ENCODE measurements at regions not wholly inside any gene's neighbourhood (a gene's known extent, or its start where the extent isn't known, plus 50 kb on each side); places are given as distances from the start of the nearest gene placed in this dataset.

DNA sequence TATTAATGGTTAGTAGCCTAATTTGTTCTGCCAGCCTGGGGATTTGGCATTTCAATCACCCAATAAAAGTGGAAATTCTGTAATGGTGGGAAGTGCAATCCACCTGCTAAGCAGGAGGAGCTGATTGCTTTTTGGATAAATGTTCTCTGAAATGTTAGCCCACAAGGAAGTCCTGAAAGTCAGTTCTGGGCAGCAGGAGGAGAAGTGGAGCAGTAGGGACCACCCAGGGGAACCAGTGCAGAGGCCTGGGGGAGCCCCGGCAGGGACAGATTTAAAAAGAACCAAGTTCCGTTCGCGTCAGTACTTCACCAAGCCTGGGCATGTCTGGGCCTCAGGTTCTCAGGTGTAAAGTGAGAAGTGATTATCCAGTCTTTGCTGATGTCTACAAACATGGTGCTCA lies 248.5 kb upstream of the RAB6C start:
- DNase-seq, result no peak

DNA sequence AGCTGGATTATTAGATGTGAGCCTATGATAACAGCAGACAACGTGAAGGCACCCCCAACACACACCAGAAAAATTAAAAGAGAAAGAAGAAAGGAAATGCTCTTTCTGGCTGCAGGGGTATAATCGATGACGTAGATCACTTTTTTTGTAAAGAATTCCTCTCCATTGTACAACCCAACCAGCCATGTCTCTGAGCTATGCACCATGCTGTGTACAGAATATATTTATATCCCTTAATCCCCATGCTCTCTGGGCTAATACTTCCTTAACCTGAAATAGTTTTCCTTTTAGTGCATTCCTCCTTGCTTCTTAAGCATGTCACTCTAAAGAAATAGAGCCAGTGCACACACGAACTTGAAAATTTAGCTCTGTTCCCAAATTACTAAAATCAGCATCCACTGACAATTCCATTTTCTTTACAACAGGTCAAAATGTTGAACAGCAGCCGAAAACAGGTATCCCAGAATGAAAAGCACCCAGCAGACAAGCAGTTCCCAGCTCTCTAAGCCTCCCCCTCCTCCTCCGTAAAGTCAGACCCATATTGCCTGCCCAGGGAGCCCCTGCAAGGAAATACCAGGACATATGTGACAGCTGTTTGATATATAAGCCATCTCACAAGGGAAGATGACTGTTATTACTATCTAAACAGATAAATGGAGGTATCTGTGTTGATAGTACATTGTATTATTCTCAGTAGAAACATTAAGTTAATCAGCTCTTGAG lies 247.4 kb upstream of the RAB6C start:
- DNase-seq, result no peak

DNA sequence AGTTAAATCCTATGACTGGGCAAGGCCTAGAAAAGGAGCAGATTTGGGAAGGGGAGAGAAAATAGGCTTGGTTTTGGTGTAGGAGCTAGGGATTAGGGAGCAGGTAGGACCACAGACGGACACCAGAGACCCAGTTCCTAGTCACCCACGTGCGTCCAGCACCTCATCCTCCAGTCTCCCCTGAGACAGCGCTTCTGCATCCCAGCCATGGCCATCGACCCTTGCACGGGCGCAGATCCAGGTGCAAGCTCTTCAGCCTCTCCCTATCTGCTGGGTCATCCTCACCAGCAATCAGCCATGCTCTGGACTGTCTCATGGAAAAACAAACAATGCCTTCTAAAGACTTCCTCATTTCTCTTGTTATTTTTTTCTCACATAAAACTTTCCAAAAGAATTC lies 246.8 kb upstream of the RAB6C start:
- no peak for DNase-seq

DNA sequence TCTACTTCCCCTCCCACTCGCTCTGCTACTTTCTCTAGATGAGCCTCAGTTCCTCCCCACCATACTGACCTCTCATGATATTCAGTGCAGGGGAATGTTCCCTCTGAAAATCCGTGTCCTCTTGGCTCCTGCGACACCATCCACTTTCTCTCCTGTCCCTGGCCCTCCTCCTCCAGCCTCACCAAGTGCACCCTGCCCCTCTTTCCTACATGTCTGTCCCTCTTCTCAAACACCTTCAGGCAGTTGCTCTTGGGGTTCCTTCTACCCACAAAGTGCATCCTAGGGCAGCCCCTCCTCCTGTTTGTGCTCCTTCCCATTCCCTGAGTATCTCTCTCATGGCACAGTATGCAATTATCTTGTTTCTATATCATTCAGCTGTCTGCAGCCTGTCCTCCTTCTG lies 246.4 kb upstream of the RAB6C start:
- DNase-seq, result no peak

DNA sequence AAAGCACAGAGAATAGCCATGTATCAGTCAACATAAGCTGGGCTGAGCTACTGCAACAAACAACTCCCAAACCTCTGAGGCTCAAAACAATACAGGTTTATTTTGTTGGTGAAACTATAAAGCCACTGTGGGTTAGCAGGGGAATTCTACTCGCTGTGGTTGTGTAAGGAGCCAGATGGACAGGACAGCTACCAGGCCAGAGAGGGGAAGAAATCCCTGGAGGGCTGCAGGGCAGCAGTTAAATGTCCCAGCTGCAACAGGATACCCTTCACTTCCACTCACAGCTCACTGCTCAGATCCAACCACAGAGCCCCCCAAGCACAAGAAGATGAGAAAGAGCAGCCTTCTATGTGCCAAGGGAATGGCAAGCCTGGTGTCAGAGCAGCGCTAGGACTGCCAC lies 245.9 kb upstream of the RAB6C start:
- no peak for DNase-seq

DNA sequence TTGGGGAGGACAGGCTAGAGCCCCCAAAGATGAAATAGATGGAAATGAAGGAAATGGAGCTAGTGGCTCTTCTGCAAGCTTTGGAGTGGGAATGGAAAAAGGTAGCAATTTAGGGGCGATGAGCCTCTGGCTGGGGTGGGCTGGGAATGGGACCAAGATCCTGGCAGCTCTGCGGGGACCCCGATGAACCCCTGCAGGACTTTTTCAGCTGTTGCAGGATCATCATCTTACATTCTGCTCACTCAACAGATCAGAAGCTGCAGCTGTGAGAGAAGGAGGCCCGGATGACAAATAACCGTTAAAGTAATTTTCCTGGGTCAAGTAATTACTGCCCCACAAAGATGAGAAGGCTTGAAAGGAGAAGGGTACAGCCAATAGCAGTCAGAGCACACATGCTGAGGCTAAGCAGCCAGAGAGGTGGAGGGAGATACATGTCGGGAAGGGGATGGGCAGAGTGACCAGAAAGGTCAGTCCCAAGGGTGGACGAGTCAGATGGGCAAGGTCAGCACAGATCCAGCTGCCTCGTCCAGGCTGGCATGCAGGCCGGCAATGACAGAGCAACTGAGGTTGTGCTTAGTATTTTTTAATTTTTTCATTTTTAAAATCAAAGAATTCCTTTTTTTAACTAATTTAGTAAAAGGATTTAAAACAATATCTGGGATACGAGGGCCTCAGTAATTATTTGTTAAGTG lies 245.0 kb upstream of the RAB6C start:
- no peak for DNase-seq

DNA sequence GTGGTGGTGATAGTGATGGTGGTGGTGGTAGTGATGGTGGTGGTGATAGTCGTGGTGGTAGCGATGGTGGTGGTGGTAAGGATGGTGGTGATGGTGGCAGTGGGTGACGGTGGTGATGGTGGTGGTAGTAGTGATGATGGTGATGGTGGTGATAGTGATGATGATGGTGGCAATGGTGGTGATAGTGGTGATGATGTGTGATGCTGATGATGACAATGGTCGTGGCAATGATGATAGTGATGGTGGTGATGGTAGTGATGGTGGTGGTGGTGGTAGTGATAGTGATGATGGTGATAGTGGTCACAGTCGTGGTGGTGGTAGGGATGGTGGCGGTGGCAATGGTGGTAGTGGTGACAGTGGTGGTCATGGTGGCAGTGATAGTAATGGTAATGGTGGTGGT lies 243.9 kb upstream of the RAB6C start:
- DNase-seq, result no peak

DNA sequence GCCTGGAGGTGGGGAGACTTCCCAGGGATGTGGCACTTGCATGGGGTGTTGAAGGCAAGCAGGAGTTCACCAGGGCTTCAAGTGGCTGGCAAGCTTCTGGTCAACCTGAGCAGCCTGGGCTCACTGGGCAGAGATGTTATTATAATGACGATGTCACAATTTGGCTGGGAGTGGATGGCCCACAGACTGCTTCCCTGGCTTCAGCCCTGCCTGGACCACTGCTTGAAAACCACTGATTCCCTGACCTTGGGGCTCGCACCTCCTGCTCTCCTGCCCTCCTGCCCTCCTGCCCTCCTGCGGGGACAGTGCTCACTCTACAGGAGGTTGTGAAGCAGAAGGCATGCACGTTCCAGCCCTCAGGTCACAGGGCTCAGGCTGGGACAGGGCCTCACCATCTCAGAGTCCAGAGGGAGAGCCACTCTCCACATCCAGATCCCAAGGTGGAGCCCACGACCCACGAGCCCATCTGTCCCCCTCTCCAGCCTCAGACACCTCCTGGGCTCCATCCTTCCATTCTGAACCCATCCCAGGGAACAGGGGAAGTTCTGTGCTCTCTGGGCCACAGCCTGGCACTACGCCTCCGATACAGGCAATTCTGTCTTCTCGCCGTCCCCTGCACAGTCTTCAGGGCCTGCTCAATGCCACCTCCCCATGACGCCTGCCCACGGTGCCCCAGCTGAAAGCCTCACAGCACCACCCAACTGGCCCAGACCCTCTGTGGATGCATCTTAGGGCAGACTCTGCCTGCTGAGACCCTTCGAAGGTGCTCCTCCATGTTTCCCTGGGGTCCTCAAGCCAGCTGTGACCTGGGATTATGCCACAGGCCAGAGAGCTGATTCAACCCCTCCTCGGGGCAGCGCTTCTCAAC lies 241.6 kb upstream of the RAB6C start:
- no peak for DNase-seq

DNA sequence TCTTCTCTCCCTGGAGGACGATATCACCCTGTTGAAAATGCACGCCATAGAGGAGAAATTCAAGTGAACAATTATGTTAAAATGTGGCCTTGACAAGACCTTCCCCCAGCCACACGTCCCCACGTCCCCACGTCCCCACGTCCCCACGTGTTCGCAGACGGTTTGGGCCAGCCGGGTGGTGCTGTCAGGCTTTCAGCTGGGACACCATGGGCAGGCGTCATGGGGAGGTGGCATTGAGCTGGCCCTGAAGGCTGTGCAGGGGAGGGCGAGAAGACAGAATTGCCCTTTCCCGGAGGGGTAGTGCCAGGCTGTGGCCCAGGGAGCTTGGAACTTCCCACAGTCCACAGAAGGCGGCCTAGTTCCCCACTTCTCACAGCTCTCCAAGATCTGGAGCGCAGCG lies 240.7 kb upstream of the RAB6C start:
- DNase-seq, result no peak

DNA sequence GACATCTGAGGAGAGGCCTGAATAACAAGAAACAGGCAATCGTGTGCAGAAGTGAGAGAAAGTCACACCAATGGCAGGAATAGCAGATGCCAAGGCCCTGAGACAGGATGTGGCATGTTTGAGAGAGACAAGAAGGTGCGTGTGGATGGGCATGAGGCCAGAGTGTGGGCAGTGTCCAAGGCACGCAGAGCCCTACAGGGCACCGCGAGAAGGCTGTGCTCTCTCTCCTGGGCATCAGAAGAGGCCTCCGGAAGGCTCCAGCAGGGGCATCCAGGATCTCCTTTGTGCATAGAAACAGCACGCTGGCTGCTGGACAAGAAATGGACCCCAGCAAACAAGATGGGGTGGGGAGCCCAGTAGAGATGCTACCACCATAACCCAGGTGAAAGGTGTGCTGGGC lies 239.0 kb upstream of the RAB6C start:
- DNase-seq, result no peak

DNA sequence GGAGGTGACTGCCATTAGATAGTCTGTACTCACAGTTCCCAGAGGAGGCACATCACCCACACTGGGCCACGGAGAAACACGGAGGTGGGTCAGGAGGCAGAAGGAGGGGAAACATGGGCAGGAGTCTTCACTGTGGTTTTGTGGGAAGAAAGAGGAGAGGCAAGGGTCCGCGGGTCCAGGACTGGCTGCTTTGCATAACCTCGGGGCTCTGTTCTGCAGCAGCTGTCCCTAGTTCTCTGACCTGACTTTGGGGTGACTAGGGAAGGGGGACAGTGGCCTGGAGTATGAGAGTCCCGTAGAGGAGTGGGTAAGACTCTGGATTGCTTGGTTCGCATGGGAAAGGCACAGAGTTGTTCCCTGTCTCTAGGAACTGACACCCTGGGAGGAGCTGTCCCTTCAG lies 238.3 kb upstream of the RAB6C start:
- DNase-seq, result no peak

DNA sequence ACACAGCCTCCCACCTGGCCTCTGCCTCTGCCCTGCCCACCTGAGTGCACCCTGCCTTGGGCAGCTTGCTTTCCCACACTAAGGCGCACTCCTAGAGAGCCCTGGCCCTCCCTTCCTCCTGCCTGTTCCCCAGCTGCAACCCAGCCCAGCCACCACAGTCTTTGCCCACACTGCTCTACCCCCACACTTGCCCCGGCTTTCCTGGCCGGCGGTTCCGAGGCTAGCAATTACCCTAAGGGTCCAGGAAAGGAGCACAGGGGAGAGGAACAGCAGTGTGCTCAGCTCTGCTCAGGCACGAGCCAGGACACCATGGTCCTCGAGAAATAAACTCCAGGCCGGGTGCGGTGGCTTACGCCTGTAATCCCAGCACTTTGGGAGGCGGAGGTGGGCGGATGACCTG lies 237.8 kb upstream of the RAB6C start:
- no peak for DNase-seq

DNA sequence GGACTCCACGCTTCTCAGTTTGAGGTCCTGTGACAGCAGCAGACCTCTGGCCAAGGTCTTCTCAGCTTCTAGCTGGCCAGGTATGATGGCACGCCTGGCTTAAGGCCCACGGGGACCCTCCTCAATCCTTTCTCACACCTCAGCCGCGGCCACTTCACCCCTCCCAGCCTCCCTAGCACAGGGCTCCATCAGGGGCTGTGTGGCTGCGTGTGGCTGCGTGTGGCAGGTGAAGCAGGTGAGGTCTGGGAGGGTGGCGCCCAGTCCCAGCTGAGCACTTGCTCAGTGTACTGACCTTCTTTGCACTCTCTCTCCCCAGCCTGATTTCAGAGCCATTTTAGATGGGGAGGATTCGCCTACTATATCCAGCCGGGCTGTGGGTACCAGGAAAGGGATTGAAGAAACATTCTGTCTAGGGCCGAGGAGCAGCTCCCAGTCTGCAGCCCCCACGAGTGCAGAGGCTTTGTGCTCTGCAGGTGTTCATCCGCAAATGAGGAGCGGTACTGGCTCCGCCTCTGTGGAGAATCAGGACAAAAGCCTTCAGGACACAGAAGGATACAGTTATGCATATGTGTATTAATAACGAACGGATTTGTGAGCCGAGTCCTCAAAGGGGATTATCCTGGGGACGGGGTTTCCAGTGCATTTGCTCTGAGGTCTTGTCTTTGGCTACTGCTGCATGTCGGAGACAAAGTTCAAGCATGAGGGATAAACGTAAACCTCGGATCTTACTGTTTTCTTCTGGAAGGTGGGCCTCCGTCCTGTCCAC lies 236.9 kb upstream of the RAB6C start:
- no peak for DNase-seq

DNA sequence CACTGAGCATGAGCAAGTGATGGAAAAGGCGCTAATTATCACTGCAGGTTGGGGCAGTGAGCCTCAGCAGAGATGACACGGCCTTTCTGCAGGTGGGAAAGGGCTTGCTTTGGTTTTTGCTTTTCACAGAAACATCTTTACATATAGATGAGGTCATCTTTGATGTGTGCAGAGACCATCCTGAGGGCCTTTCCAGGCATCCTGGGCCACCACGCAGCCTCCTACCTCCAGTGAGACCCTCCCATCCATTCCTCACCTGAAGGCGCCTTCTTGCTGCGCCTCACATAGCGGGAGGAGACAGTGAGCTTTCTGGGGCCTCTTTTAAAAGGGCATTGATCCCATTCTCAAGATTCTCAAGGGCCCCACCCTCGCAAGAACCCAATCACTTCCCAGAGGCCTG lies 235.3 kb upstream of the RAB6C start:
- no peak for DNase-seq

DNA sequence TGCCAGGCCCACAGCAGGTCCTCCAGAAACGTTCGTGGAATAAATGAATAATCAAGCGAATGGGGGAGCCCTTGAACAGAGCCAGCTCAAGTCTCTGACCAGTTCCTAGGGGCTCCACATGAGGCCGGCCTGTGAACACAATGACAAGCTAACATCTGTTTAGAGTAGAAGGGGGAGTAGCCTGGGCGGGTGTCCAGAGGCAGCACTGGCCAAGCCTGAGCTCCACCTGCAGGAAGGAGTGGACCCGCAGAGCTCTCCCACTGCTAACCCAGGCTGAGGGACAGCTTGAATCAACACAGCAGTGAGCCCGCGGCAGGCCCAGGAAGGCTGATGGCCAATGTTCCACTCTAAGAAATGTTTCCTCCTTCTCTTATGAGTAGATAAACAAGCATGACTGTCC lies 234.8 kb upstream of the RAB6C start:
- DNase-seq, result no peak

DNA sequence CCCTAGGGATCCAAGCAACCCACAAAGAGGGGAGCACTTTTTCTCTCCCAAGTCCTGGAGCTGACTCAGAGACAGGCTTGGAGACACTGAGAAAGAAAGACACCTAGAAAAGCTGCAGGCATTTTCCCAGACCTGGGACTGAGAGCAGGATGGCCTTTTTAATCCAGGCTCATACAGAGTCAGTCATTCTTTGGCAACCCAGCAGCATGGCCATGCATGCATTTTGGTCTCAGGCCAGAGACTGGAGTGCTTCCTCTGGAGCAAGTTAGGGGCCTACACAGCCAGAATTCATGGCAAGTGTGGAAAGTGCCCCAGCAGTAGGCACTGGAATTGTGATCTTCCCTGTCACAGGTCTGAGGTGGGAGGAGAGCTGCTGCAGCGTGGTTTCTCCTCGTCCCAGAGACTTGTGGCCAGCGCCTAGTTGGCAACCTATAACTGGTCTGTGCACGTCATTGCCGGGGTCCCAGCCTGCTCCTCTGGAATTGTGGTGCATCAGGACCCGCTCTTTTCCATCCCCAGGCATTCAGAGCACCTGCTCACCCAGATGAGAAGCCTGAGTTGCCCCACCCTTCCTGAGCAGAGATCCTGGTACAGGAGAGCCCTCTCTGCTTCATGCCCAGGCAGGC lies 231.9 kb upstream of the RAB6C start:
- DNase-seq, result no peak

DNA sequence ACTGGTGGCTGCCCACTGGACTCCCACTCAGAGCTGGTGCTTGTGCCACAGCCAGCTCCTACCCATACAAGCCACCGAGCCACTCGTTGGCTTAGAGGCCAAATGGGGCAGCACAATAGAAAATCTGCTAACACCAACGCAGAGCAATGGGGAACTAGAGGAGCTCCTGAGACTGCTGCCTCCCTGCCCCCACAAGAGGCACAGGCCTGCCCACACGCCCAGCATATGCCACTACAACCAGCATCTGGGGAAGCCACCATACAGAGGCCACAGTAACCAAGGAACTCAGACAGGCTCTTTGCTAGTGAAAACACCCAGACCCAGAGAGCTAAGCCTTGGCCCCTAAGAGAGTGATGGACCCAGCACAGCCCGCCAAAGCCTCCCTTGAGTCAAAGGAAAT lies 231.2 kb upstream of the RAB6C start:
- no peak for DNase-seq

DNA sequence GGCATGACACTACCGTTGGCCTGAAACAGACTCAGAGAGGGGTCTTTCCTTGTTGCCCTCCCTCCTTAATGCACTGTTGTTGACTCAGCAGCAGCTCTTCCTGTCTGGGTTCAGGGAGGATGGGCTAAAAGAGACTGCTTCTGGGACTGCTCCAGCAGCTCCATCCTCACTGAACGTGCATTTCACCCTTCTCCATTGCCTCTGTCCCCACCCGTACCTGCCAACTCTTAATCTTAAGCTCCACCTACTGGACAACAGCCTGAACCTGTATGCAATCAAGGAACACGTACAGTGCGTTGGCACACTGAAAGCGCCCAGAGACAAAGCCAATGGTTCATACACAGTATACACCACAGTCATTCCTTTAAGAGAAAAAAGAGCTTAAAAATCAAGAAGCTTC lies 230.8 kb upstream of the RAB6C start:
- DNase-seq, result no peak

DNA sequence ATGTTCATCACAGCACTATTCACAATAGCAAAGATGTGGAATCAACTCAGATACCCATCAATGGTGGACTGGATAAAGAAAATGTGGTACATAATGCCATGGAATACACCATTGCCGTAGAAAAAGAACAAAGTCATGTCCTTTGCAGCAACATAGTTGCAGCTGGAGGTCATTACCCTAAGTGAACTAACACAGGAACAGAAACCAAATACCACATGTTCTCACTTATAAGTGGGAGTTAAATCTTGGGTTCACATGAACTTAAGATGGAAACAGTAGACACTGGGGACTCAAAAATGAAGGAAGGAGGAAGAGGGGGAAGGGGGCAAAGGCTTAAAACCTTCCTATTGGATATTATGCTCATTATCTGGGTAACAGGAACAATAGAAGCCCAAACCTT lies 228.1 kb upstream of the RAB6C start:
- no peak for DNase-seq

DNA sequence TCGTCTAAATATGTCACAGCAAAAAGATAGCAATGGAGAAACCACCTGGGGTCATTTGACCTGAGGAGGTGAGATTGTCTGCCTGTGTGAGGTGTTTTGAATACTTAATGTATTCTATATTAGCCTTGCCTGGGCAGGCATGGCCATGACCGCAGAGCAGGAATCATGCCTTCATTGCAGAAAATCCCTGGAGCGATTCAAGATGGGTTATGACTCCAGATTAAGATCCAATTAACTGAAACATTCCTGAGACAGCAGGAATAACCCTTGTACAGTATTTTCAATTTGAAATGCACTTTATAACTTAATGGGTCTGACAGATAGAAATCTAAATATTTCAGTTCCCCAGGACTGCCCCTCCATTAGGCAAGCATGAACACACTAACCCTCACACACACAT lies 227.3 kb upstream of the RAB6C start:
- no peak for DNase-seq

DNA sequence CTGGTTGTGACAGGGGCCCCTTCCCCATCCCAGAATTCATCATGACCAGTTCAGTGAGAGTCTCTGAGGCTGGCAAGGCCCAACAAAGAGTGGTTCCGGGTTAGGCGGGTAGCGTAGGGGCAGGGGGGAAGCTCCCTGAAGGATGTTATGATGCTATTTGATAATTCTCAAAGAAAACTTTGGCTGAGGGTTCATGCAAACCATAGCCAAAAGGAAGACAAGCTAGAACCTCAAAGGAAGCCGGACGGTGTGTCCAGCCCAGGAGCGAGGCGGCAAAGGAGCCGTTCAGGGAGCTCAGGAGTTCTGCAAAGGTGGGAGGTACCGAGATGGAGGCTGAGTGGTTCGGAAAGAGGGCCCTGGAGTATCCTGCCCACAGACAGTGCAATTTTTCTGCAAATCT lies 226.8 kb upstream of the RAB6C start:
- DNase-seq, result no peak

DNA sequence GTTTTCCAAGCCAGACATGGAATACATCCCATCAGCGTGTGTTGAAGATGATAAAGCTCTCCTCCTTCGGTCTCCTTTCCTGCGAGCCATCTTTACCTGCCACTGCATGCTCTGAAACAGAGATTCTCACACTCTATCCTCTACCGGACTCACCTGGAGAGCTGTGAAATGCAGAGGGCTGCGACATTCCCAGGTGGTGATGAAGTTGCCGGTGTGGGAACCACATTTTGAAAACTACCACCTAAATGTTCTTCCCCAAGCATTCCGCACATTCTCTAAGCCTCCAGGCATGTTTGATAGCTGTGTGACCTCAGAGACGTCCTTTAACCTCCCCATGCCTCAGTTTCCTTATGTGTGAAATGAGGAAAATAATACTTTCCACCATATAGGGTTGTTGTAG lies 226.2 kb upstream of the RAB6C start:
- no peak for DNase-seq

DNA sequence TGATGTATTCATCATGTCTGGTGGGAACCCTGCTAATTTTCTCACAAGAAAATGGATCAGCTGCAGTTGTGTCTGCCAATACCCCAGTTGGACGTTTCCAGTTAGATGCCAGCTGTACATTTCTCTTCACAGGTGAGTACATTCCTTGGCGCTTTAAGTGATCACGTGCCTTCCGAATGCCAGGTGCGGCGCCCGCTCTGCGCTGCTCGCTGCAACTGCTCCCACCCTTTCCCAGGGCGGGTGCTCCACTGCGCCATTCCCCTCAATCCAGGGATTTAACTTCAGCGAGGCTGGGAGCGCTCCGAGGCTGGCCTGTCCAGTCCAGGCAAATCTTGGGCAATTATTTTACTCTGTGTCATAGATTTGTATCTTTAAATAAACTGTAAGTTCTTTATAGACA lies 225.0 kb upstream of the RAB6C start:
- DNase-seq, result no peak

All from stimulated activated CD4-positive, alpha-beta T cell treated with anti-CD3 and anti-CD28 coated beads, Interleukin-4, amount 100 ng/mL, for 4 hours (primary cell).